SK-N-SH treated with all-trans-retinoic acid at 6 μM for 48 hours (cell line): ENCODE measurements at regions not wholly inside any gene's neighbourhood (a gene's known extent, or its start where the extent isn't known, plus 50 kb on each side); places are given as distances from the start of the nearest gene placed in this dataset.
"Not testable (repeated sequence)": the region's sequence is repeated elsewhere in the genome, so short reads cannot be mapped to it uniquely, and the experiment has no call there.

Source experiments
- ATAC-seq: fragments of 200-7000 bp; cut with Tn5 transposase; 3 replicates; pipeline ENCODE4 v1.9.1; 2020; ENCODE audit warnings: mild to moderate bottlenecking, moderate library complexity
- ARNTL ChIP-seq: fragments of 450-650 bp; formaldehyde crosslinking; IDR thresholded peaks from 2 replicates; pipeline ENCODE4 v1.5.0; 2020; ENCODE audit warnings: low read depth, mild to moderate bottlenecking, moderate library complexity, borderline replicate concordance
- BACH2 ChIP-seq: fragments of 250-450 bp; sonication (Bioruptor Pico); IDR thresholded peaks from 2 replicates; pipeline ENCODE4 v1.9.0; 2021; ENCODE audit warnings: mild to moderate bottlenecking, borderline replicate concordance
- CSDC2 ChIP-seq: fragments of 250-450 bp; sonication (Bioruptor Pico); IDR thresholded peaks from 2 replicates; pipeline ENCODE4 v1.5.0; 2020; ENCODE audit warnings: mild to moderate bottlenecking, moderate library complexity
- CSRNP3 ChIP-seq: fragments of 250-450 bp; sonication (Bioruptor Pico); IDR thresholded peaks from 2 replicates; pipeline ENCODE4 v1.5.1; 2021; ENCODE audit warnings: mild to moderate bottlenecking, moderate library complexity
- ESRRG ChIP-seq: fragments of 250-450 bp; sonication (Bioruptor Pico); IDR thresholded peaks from 2 replicates; pipeline ENCODE4 v1.6.1; 2021; ENCODE audit warnings: mild to moderate bottlenecking
- GLIS3 ChIP-seq: fragments of 250-450 bp; sonication (Bioruptor Pico); IDR thresholded peaks from 2 replicates; pipeline ENCODE4 v1.5.0; 2020; ENCODE audit warnings: mild to moderate bottlenecking, moderate library complexity
- ISL1 ChIP-seq: fragments of 250-450 bp; sonication (Bioruptor Pico); IDR thresholded peaks from 2 replicates; pipeline ENCODE4 v2.1.2; 2022; ENCODE audit warnings: mild to moderate bottlenecking, moderate library complexity
- POU6F1 ChIP-seq: fragments of 250-450 bp; sonication (Bioruptor Pico); IDR thresholded peaks from 2 replicates; pipeline ENCODE4 v1.8.0; 2021; ENCODE audit warnings: low read depth, mild to moderate bottlenecking, moderate library complexity, borderline replicate concordance
- PPARA ChIP-seq: fragments of 250-450 bp; sonication (Bioruptor Pico); IDR thresholded peaks from 2 replicates; pipeline ENCODE4 v1.5.0; 2020; ENCODE audit warnings: mild to moderate bottlenecking, borderline replicate concordance
- RARB ChIP-seq: fragments of 250-450 bp; sonication (Bioruptor Pico); IDR thresholded peaks from 2 replicates; pipeline ENCODE4 v1.8.0; 2021; ENCODE audit warnings: mild to moderate bottlenecking, moderate library complexity
- SNAI2 ChIP-seq: fragments of 250-450 bp; sonication (Bioruptor Pico); IDR thresholded peaks from 2 replicates; pipeline ENCODE4 v1.5.0; 2020; ENCODE audit warnings: mild to moderate bottlenecking, moderate library complexity
- TCF4 ChIP-seq: fragments of 250-450 bp; sonication (Bioruptor Pico); IDR thresholded peaks from 2 replicates; pipeline ENCODE4 v1.8.0; 2021; ENCODE audit warnings: mild to moderate bottlenecking, moderate library complexity, borderline replicate concordance
- TSHZ2 ChIP-seq: fragments of 250-450 bp; sonication (Bioruptor Pico); IDR thresholded peaks from 2 replicates; pipeline ENCODE4 v1.5.0; 2020; ENCODE audit warnings: mild to moderate bottlenecking, moderate library complexity
- ZFP3 ChIP-seq: fragments of 250-450 bp; sonication (Bioruptor Pico); IDR thresholded peaks from 2 replicates; pipeline ENCODE4 v1.5.0; 2020; ENCODE audit warnings: mild to moderate bottlenecking, moderate library complexity
- ZFP30 ChIP-seq: fragments of 450-650 bp; formaldehyde crosslinking; IDR thresholded peaks from 2 replicates; pipeline ENCODE4 v1.5.0; 2022; ENCODE audit warnings: mild to moderate bottlenecking, moderate library complexity
- ZNF565 ChIP-seq: fragments of 450-650 bp; formaldehyde crosslinking; conservative IDR thresholded peaks from 2 replicates; pipeline ENCODE4 v1.5.0; 2020; ENCODE audit warnings: low read depth, mild to moderate bottlenecking, moderate library complexity
- ZNF8 ChIP-seq: fragments of 450-650 bp; formaldehyde crosslinking; IDR thresholded peaks from 2 replicates; pipeline ENCODE4 v1.5.0; 2020; ENCODE audit warnings: mild to moderate bottlenecking, moderate library complexity
- TF ChIP-seq, protein P1 (sequence below): fragments of 250-450 bp; sonication (Bioruptor Pico); IDR thresholded peaks from 2 replicates; pipeline ENCODE4 v1.8.0; 2020; ENCODE audit warnings: mild to moderate bottlenecking, moderate library complexity, borderline replicate concordance
- TF ChIP-seq, protein P2 (sequence below): fragments of 250-450 bp; sonication (Bioruptor Pico); IDR thresholded peaks from 2 replicates; pipeline ENCODE4 v1.5.1; 2020; ENCODE audit warnings: low read depth, mild to moderate bottlenecking, moderate library complexity

- no peak for ATAC-seq
- TF ChIP-seq TSHZ2 (CRISPR knock-in tag) (no peak), ESRRG (no peak)
These were observed 92.2 kb upstream of the CIBAR2 start for GRCh38 chr16:85204242-85205010.

- not testable (repeated sequence) for ATAC-seq
These were observed 93.0 kb upstream of the CIBAR2 start for GRCh38 chr16:85205257-85205656.

GRCh38 chr16:85205747-85206471 lies 93.6 kb upstream of the CIBAR2 start:
- ATAC-seq: no peak
- TF ChIP-seq BACH2 (CRISPR knock-in tag) (no peak), PPARA (CRISPR knock-in tag) (no peak), SNAI2 (CRISPR knock-in tag) (no peak), POU6F1 (CRISPR knock-in tag) (no peak), RARB (CRISPR knock-in tag) (no peak), ZNF8 (CRISPR knock-in tag) (no peak), TSHZ2 (CRISPR knock-in tag) (no peak), ISL1 (no peak), TCF4 (CRISPR knock-in tag) (no peak), GLIS3 (CRISPR knock-in tag) (no peak), ZFP30 (CRISPR knock-in tag) (no peak), ESRRG (no peak), ARNTL (CRISPR knock-in tag) (no peak), ZNF565 (CRISPR knock-in tag) (no peak), CSDC2 (CRISPR knock-in tag) (no peak), ZFP3 (CRISPR knock-in tag) (no peak), CSRNP3 (CRISPR knock-in tag) (no peak)
- TF ChIP-seq, protein P1, sequence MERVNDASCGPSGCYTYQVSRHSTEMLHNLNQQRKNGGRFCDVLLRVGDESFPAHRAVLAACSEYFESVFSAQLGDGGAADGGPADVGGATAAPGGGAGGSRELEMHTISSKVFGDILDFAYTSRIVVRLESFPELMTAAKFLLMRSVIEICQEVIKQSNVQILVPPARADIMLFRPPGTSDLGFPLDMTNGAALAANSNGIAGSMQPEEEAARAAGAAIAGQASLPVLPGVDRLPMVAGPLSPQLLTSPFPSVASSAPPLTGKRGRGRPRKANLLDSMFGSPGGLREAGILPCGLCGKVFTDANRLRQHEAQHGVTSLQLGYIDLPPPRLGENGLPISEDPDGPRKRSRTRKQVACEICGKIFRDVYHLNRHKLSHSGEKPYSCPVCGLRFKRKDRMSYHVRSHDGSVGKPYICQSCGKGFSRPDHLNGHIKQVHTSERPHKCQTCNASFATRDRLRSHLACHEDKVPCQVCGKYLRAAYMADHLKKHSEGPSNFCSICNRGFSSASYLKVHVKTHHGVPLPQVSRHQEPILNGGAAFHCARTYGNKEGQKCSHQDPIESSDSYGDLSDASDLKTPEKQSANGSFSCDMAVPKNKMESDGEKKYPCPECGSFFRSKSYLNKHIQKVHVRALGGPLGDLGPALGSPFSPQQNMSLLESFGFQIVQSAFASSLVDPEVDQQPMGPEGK (CRISPR knock-in tag): no peak
- TF ChIP-seq, protein P2, sequence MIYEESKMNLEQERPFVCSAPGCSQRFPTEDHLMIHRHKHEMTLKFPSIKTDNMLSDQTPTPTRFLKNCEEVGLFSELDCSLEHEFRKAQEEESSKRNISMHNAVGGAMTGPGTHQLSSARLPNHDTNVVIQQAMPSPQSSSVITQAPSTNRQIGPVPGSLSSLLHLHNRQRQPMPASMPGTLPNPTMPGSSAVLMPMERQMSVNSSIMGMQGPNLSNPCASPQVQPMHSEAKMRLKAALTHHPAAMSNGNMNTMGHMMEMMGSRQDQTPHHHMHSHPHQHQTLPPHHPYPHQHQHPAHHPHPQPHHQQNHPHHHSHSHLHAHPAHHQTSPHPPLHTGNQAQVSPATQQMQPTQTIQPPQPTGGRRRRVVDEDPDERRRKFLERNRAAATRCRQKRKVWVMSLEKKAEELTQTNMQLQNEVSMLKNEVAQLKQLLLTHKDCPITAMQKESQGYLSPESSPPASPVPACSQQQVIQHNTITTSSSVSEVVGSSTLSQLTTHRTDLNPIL (CRISPR knock-in tag): no peak
